GM19395 (cell line): ENCODE measurements at regions not wholly inside any gene's neighbourhood (a gene's known extent, or its start where the extent isn't known, plus 50 kb on each side); places are given as distances from the start of the nearest gene placed in this dataset.
"Not testable (repeated sequence)": the region's sequence is repeated elsewhere in the genome, so short reads cannot be mapped to it uniquely, and the experiment has no call there.

ENCODE experiments used
- ATAC-seq: cut with Tn5 transposase; IDR thresholded peaks from one replicate; pipeline ENCODE4 v1.9.1; 2021; ENCODE audit warnings: mild to moderate bottlenecking, moderate library complexity; ENCODE audit not compliant: unreplicated experiment

DNA sequence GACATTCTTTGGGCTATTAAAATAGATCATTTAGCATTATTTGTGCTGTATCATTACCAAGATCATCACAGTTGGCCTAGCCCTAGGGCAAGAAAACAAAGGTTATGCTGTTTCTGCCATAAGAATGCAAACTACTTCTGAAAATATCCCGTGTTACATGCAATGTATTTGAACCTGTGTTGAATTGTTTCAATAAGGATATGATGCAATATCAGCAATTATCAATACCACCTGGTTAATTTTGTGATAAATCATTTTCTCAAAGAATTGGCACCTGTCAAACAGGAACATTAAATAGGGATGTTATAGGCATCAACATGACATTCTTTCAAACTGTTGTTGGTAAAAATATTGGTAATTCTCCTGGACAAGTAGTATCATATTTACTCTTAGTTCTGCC, 2002.0 kb upstream of the CDH9 start:
- no peak for ATAC-seq

DNA sequence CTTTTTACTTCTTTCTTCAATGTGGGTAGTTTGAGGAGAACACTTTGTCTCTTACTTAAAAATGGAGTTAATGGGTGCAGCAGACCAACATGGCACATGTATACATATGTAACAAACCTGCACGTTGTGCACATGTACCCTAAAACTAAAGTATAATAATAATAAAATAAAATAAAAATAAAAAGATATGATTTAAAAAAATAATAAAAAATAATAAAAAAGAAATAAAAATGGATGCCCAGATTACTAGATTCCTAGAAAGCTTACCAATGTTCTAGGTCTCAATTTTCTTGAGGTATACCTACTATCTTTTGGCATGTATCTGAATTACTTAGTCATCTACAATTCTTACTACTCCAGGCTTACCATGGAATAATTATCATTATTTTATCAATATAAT, 2001.6 kb upstream of the CDH9 start:
- ATAC-seq, result no peak

DNA sequence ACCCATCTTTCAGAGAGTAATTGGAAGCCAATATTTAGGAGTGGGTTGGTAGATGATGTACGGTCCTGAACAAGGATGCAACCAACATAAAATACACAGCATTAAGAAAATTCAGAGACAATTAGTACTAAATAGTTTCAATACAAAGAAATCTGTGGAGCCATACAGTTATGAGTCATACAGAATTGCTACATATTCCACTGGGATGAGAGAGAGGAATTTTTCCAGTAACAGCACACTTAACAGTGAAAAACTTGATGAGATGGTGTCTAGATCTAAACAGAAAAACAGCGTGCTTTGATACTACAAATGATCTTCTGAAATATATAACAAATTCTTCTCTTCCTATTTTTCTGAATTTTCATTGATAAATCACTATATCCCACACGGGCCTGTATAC, 1999.3 kb upstream of the CDH9 start:
- ATAC-seq, result no peak

DNA sequence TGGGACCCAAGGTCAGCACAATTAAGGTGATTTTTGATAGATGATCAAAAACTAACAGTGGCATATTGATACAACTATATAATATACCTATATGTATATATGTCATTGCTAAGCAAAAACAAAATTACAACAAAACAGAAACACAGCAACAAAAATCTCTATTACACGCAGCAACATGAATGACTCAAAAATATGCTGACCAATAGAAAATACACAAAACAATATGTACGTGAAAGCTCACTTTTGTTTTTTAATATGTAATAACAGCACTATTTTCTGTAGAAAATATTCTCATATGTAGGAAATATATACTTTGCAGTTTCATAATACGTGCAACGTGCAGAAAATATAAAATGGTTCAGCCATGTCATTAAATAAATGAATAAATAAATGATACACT, 1985.7 kb upstream of the CDH9 start:
- no peak for ATAC-seq

DNA sequence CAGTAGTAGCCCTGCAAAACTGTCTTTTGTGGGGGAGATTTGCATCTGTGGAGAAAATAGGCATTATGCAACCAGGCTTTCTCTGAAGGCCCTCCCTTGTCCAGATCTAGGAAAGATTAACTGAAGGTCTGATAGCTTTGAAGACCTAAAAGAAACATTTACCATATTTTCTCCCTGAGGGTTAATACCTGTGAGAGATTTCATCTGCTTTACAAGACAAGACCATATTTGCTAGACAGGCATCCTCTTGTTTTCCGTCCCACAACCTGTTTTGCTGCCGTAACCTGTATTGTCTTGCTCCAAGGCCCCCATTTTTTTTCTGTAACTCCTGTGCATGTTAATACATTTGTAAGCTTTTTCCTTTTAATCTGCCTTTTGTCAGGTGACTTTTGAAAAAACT, 1985.2 kb upstream of the CDH9 start:
- ATAC-seq, result no peak

DNA sequence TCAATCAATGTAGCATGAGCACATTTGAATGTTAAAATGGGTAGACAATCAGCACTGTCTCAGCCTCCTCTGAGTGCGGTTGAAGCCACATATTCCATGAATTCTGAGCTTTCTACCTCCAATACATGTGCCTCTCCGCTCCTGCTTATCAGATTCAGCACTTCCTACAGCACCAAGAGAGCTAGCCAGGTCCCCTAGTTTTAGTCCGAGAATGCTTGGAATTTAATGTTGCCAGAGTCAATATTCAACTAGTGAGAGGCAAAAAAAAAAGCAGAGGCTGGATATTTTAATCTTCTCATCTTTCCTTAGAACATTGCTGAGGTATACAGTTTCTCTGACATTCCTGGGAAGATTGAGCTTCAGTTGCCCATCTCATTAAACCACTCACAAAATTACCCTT, 1979.1 kb upstream of the CDH9 start:
- no peak for ATAC-seq

DNA sequence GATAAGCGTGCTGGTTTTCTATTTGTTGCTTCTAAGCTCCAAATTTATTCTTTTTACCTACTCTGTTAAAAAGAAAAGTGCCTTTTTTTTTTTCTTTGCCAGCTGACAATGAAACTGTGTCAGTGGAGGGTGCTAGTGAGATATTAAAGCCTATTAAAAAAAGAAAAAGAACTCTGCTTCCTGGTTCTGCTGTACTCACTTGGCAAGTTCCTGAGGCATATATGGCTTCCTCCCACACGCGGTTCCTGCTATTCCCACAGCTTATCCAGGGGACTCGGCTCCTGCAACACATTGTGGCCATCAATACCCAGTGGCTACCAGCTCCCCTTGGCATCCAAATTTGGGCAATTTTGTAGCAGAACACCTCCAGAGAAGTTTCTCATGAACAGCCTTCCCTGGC, 1977.7 kb upstream of the CDH9 start:
- no peak for ATAC-seq

DNA sequence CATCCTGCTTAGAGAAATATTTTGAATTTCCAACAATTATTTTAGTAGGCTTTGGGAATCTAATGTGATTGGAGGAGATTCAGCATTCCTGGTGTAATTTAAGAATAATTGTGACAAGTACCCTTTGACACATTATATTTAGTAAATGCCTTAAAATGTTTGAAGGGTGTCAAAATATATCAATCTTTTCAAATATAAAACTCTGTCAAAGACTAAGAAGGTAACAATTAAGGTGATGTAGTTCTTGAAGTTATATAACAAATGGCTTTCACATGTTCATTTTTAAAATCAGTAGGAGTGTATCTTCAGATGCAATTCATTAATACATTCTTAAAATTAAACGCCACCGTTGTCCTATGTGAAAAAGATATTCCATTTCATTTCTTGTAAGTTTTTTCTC, 1977.1 kb upstream of the CDH9 start:
- no peak for ATAC-seq

DNA sequence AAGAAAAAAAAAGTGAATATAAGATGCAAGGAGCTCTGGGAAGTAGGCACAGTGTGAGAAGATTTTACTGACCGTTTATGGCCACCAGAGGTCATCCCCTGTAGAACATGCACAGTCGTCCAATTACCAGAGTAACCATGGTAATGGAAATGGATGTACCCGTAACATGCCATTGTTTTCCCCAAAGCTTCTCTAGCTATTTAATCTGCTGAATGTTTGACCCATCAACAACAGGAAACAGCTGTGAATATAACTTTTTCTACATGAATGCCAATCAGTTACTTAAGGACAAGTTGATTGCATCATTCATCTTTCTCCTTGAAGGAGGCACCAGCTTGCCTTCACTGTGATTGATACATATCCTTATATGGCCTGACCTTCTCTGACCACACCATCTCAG, 1967.0 kb upstream of the CDH9 start:
- ATAC-seq, result no peak

DNA sequence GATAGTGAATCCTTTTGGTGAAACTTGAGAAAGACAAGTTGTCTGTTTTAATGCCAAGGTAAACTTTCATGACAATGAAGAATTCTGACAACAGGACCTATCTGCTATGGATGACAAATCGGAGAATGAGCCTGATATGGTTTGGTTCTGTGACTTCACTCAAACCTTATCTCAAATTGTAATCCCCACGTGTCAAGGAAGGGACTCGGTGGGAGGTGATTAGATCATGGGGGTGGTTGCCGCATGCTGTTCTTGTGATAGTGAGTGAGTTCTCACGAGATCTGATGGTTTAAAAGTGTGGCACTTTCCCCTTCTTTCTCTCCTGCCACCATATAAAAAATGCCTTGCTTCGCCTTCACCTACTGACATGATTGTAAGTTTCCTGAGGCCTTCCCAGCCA, 1964.1 kb upstream of the CDH9 start:
- ATAC-seq, result no peak

DNA sequence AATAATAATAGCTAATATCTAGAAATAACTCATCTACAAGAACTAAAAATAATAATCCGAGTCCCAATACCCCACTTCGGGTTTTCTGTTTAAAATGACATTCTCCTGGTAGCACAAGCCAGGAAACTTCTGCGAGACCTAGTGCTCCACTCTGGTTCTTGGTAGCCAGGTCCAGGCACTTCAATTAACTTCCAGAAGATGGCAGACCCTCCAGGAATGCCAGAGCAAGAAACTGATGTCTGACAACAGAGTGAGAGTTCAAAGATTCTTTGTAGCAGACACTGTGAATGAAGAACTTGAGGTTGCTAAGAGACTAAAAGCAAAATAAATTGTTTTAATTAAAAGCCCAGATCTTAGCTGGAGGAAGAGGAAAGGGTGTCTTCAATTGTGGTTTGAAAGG, 1963.3 kb upstream of the CDH9 start:
- ATAC-seq, result no peak

DNA sequence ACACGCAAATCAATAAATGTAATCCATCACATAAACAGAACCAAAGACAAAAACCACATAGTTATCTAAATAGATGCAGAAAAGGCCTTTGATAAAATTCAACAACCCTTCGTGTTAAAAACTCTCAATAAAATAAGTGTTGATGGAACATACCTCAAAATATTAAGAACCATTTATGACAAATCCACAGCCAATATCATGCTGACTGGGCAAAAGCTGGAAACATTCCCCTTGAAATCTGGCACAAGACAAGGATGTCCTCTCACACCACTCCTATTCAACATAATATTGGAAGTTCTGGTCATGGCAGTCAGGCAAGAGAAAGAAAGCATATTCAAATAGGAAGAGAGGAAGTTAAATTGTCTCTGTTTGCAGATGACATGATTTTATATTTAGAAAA, 1946.3 kb upstream of the CDH9 start:
- no peak for ATAC-seq

DNA sequence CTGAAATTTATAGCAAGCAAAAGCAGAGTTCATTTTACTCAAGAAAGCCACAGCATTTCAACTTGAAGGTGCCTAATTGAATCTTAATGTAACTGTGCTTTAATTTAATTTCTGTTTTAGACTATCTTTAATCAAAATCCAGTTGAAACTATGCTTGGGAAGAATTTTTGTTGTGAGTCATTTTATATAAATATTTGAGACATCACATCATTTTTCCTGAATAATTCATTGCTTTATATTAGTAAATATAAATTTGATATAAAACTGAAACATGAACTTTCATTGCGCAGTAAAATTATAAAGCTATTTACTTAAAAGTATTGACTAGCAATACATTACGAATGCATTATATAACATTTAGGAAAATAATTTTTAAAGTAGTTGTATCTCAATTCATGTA, 1937.1 kb upstream of the CDH9 start:
- ATAC-seq, result no peak

DNA sequence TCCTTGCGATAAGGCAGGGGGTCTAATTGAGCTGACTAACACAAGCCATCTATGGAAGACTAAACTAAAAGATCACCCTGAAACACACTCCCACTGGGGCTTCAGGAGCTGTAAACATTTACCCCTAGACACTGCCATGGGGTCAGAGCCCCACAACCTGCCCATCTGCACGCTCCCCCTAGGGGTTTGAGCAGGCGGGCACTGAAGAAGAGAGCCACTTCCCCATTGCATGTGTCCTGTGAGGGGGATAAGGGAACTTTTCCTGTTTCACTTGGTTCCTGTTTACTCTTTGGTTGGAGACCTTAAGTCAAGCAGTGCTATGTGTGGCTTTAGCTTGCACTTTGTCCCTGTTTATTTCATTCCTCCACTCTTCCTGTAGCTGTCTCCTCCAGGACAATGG, 1929.5 kb upstream of the CDH9 start:
- no peak for ATAC-seq

DNA sequence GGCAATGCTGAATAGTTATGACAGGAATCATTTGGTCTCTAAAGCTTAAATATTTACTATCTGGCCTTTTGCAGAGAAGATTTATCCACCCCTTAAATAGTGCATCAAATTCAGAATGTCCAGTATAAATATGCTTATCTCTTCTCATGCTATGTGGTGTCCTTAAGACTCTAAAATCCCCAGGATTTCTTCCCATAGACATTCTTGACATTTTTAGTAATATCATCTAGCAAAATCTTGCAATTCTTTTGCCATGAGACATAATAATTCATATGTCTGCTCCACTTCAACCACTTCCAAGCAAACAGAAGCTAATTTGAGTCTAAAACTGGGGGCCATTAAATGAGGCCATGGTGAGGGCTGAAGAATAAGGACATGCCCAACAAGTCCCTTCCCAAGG, 1923.4 kb upstream of the CDH9 start:
- no peak for ATAC-seq

DNA sequence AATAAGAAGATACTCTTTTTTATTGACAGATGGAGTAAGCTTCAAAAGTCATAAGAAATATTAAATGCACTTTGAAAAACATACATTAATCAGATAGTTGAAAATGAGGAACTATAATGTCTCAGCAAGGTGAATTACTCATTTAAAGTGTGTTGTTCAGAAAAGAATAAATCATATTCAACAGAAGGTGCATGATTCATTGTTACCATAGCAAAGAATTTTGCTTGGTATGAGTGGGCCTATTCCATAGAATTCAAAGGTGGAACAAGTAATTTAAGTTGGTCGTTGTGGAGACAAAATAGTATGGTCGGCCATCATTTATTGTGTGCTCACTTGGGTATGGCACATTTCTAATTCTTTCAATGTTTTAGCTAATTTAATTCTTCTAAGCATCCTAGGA, 1920.2 kb upstream of the CDH9 start:
- ATAC-seq, result no peak

DNA sequence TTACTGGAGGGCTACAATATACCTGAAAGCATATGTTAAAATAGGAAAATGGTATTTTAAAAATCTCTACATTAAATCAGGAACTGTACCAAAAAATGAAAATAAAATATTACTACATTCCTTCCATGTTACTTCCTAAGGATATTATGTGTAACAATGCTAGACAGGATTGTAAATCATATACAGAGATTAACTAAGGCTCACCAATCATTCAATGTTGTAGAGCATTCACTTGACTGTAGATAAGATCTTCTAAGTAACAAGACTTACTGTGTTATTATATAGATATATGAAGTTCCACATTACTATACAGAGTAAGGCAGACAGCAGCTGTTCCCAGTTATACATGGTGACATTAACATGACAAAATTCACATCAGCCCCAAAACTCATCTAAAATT, 1919.1 kb upstream of the CDH9 start:
- ATAC-seq, result no peak

DNA sequence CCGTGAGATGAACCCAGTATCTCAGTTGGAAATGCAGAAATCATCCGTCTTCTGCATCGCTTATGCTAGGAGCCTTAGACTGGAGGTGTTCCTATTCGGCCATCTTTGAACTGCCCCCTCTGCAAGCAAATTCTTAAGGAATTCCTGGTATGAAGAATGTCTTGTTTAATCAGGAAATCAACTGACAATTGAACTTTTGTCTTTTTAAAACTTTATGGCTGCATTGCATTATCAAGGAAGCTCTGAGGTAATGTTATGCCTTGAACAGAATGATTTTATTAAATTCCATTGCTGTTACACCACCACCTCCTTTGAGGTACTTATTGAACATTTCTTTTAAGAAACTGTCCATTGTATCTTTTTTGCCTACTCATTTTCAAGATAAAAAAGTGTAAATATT, 1915.7 kb upstream of the CDH9 start:
- no peak for ATAC-seq

DNA sequence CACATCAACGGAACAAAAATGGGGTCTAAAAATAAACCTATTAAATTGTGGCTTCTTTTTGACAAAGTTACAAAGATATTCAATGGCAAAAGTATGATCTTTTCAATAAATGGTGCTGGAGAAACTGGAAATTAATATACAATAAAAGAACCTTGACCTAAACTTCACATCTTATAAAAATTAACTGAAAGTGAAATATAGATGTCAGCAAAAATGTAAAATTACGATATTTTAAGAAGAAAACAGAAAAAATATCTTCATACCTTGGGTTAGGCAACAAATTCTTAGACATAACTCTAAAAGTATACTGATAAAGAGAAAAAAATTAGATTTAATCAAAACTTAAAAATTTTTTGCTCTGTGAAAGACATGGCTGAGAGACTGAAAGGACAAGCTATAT, 1909.5 kb upstream of the CDH9 start:
- no peak for ATAC-seq

DNA sequence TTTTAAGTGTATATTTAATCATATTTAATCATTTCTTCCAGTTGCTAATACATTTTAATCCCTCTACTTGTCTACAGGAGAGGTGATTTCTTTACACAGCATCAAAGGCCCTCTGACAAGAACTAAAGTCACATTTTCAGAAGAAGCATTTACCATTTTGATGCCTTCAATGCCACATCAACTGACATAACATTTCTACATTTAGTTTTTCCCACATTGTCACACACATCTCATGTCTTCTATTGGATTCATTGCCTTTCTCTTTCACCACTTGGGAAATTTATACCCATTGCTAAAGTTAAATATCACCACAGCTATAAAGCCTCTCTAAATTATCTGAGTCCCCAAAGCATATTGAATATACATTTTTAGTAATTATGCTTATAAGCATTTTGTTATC, 1907.5 kb upstream of the CDH9 start:
- ATAC-seq, result no peak

DNA sequence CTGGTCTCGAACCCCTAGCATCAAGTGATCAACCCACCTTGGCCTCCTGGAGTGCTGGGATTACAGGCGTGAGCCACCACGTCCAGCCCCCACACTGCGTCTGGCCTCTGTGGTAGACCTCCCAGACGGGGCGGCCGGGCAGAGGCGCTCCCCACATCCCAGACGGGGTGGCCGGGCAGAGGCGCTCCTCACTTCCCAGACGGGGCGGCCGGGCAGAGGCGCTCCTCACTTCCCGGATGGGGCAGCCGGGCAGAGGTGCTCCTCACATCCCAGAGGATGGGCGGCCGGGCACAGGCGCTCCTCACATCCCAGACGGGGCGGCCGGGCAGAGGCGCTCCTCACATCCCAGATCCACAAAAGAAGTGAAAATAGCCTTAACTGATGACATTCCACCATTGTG, 1891.0 kb upstream of the CDH9 start:
- not testable (repeated sequence) for ATAC-seq

DNA sequence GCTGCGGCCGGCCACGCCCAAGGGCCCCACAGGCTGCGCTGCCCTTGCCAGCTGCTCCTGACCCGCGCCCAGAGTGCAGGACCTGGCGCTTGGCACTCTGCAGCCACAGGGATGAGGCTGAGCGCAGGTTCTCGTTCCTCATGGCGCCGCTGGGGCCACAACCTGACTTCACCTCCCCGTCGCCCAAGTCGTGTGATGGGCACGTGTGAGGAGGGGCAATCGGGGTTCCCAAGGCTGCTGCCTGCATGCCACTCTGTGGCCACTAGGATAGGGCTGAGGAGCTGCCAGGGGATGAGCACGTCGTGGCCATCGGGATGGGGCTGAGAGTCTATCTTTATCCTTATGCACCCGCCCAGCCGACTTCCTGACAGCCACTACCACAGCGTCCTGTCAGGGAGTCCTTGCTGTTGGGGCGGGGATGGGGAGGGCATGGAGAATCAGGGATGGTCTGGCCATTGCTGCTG, 1890.0 kb upstream of the CDH9 start:
- ATAC-seq, result not testable (repeated sequence)

DNA sequence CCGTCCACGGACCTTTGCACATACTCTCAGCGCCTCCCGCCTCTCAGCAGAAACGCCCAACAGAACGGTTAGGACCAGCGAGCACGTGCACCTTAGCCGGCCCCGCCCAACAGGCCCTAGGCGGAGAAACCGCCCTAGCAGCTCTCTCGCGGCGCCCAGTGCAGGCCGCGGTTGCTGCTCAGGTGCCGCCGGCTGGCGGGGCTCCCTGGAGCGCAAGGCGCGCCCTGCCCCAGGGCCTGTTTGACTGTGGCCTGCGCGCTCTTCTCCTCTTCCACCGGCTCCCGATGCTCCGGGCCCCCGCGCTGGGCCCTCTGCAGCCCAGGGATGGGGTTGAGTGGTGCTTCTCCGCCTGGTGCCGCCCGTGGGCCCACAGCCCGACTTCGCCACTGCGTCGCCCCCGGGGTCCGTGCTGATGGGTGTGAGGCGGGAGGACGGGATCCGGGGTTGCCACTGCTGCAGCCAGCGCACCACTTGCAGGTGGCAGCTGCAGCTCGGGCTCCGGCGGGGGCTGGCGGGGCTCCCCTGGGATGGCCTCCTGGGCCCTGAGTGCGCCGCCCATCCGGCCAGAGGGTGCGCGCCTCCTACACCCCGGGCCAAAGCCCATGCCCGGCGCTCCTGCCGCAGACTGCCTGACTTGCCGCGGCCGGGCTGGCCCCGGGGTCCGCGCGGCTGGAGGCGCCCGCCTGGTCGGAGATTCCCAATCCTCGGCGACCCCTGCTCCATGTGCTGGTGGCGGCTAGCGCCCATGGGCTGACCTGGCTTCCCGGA, 1889.4 kb upstream of the CDH9 start:
- no peak for ATAC-seq
